HG03439 (cell line): ENCODE measurements at regions not wholly inside any gene's neighbourhood (a gene's known extent, or its start where the extent isn't known, plus 50 kb on each side); places are given as distances from the start of the nearest gene placed in this dataset.
"Not testable (repeated sequence)": the region's sequence is repeated elsewhere in the genome, so short reads cannot be mapped to it uniquely, and the experiment has no call there.

Experiments used
- ATAC-seq: cut with Tn5 transposase; IDR thresholded peaks from one replicate; pipeline ENCODE4 v1.9.1; 2021; ENCODE audit warnings: mild to moderate bottlenecking, moderate library complexity; ENCODE audit not compliant: unreplicated experiment

- no peak for ATAC-seq
Measured at GRCh38 chrX:113157496-113157895, 316.9 kb upstream of the AMOT start.

GRCh38 chrX:113154315-113154714 is 313.7 kb upstream of the AMOT start:
- ATAC-seq = not testable (repeated sequence)

- ATAC-seq = no peak
Measured at GRCh38 chrX:113136836-113137235, 296.2 kb upstream of the AMOT start.

GRCh38 chrX:113133316-113133715 is 292.7 kb upstream of the AMOT start:
- no peak for ATAC-seq

GRCh38 chrX:113124693-113125092 is 284.1 kb upstream of the AMOT start:
- no peak for ATAC-seq

- ATAC-seq = no peak
Measured at GRCh38 chrX:113075521-113075920, 234.9 kb upstream of the AMOT start.

GRCh38 chrX:113059714-113060113 is 219.1 kb upstream of the AMOT start:
- no peak for ATAC-seq

- ATAC-seq = no peak
Measured at GRCh38 chrX:113058634-113059033, 218.0 kb upstream of the AMOT start.

- ATAC-seq = no peak
Measured at GRCh38 chrX:113048896-113049295, 208.3 kb upstream of the AMOT start.

GRCh38 chrX:113048480-113048879 is 207.8 kb upstream of the AMOT start:
- ATAC-seq = no peak

GRCh38 chrX:113033966-113034680 is 193.5 kb upstream of the AMOT start:
- ATAC-seq = no peak

GRCh38 chrX:113019958-113020357 is 179.3 kb upstream of the AMOT start:
- ATAC-seq = no peak

GRCh38 chrX:113009837-113010236 is 169.2 kb upstream of the AMOT start:
- no peak for ATAC-seq

- no peak for ATAC-seq
Measured at GRCh38 chrX:113009029-113009428, 168.4 kb upstream of the AMOT start.

- ATAC-seq = no peak
Measured at GRCh38 chrX:113001836-113002235, 161.2 kb upstream of the AMOT start.

GRCh38 chrX:112997991-112998390 is 157.4 kb upstream of the AMOT start:
- ATAC-seq = no peak

- ATAC-seq = no peak
Measured at GRCh38 chrX:112991801-112992200, 151.2 kb upstream of the AMOT start.

GRCh38 chrX:112979879-112980278 is 139.2 kb upstream of the AMOT start:
- ATAC-seq = no peak

- no peak for ATAC-seq
Measured at GRCh38 chrX:112968351-112969133, 127.9 kb upstream of the AMOT start.

- no peak for ATAC-seq
Measured at GRCh38 chrX:112967903-112968302, 127.3 kb upstream of the AMOT start.

GRCh38 chrX:112967341-112967740 is 126.7 kb upstream of the AMOT start:
- no peak for ATAC-seq

- no peak for ATAC-seq
Measured at GRCh38 chrX:112961981-112962380, 121.3 kb upstream of the AMOT start.
